Forelimb muscle (tissue), 1 donor: ENCODE measurements at regions not wholly inside any gene's neighbourhood (a gene's known extent, or its start where the extent isn't known, plus 50 kb on each side); places are given as distances from the start of the nearest gene placed in this dataset.

ENCODE experiments used
- DNase-seq: peaks from one replicate; pipeline ENCODE4 v3.0.0-alpha.2; 2013; ENCODE audit warnings: low read depth

- DNase-seq, result no peak
Observed at GRCh38 chr1:208781391-208782045, 537.3 kb upstream of the PLXNA2 start.

- DNase-seq, result no peak
Observed at GRCh38 chr1:208782186-208782585, 538.0 kb upstream of the PLXNA2 start.

- no peak for DNase-seq
Observed at GRCh38 chr1:208785629-208786028, 541.4 kb upstream of the PLXNA2 start.

GRCh38 chr1:208787219-208787618 is 543.0 kb upstream of the PLXNA2 start:
- no peak for DNase-seq

- no peak for DNase-seq
Observed at GRCh38 chr1:208788013-208788540, 543.9 kb upstream of the PLXNA2 start.

- DNase-seq, result no peak
Observed at GRCh38 chr1:208791456-208791855, 547.3 kb upstream of the PLXNA2 start.

- no peak for DNase-seq
Observed at GRCh38 chr1:208793861-208794345, 549.7 kb upstream of the PLXNA2 start.

GRCh38 chr1:208799186-208799585 is 555.0 kb upstream of the PLXNA2 start:
- DNase-seq, result no peak

- no peak for DNase-seq
Observed at GRCh38 chr1:208803011-208803811, 559.0 kb upstream of the PLXNA2 start.

GRCh38 chr1:208807446-208808127 is 563.4 kb upstream of the PLXNA2 start:
- no peak for DNase-seq

- DNase-seq, result no peak
Observed at GRCh38 chr1:208808301-208808700, 564.1 kb upstream of the PLXNA2 start.

GRCh38 chr1:208809876-208810275 is 565.7 kb upstream of the PLXNA2 start:
- no peak for DNase-seq

- DNase-seq, result no peak
Observed at GRCh38 chr1:208818770-208819445, 574.7 kb upstream of the PLXNA2 start.

- DNase-seq, result no peak
Observed at GRCh38 chr1:208820580-208821212, 576.5 kb upstream of the PLXNA2 start.

- no peak for DNase-seq
Observed at GRCh38 chr1:208821939-208822338, 577.8 kb upstream of the PLXNA2 start.

GRCh38 chr1:208825300-208825699 is 581.1 kb upstream of the PLXNA2 start:
- no peak for DNase-seq

GRCh38 chr1:208829595-208829994 is 585.4 kb upstream of the PLXNA2 start:
- no peak for DNase-seq

- no peak for DNase-seq
Observed at GRCh38 chr1:208834381-208835096, 590.4 kb upstream of the PLXNA2 start.

- DNase-seq, result no peak
Observed at GRCh38 chr1:208835097-208835463, 590.9 kb upstream of the PLXNA2 start.

GRCh38 chr1:208835781-208836180 is 591.6 kb upstream of the PLXNA2 start:
- no peak for DNase-seq

- no peak for DNase-seq
Observed at GRCh38 chr1:208837242-208837641, 593.1 kb upstream of the PLXNA2 start.
